HepG2 (cell line): ENCODE measurements at regions not wholly inside any gene's neighbourhood (a gene's known extent, or its start where the extent isn't known, plus 50 kb on each side); places are given as distances from the start of the nearest gene placed in this dataset.
"Not testable (repeated sequence)": the region's sequence is repeated elsewhere in the genome, so short reads cannot be mapped to it uniquely, and the experiment has no call there.

Experiments used
- FOXO1 ChIP-seq: sonication (generic); formaldehyde crosslinking; IDR thresholded peaks from 2 replicates; pipeline ENCODE4 v1.4.0; 2020; ENCODE audit warnings: missing genetic modification reagents
- NFE2L2 ChIP-seq: fragments of 150-350 bp; IDR thresholded peaks from 2 replicates; pipeline ENCODE4 v1.6.1; 2014; ENCODE audit warnings: low read length
- ZNF18 ChIP-seq: sonication (generic); formaldehyde crosslinking; IDR thresholded peaks from 2 replicates; pipeline ENCODE4 v1.8.0; 2022; ENCODE audit warnings: mild to moderate bottlenecking, missing genetic modification reagents; ENCODE audit not compliant: insufficient replicate concordance

DNA sequence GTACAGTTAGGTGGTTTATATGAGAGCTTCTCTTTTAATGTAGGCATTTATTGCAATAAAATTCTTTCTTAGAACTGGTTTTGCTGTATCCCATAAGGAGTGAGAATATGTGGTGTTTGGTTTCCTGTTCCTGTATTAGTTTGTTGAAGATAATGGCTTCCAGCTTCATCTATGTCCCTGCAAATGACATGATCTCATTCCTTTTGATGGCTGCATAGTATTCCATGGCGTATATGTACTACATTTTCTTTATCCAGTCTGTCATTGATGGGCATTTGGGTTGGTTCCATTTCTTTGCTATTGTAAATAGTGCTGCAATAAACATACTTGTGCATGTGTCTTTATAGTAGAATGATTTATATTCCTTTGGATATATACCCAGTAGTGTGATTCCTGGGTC, 106.7 kb upstream of the IRS4 start:
- not testable (repeated sequence) for TF ChIP-seq ZNF18 (CRISPR knock-in tag); FOXO1 (CRISPR knock-in tag); NFE2L2
